Endometrium (tissue), 2 donors: ENCODE measurements at regions not wholly inside any gene's neighbourhood (a gene's known extent, or its start where the extent isn't known, plus 50 kb on each side); places are given as distances from the start of the nearest gene placed in this dataset.

Experiments
- FAIRE-seq: peaks from 2 replicates; lab custom pipeline; 2012; peaks lifted over from hg19 to GRCh38; lab: Jason Lieb, UNC
- donor health status: control.
- donor health status: control.

GRCh38 chr22:48706934-48707762, 1120.5 kb downstream of the BRD1 start:
- no peak for FAIRE-seq

- no peak for FAIRE-seq
Observed at GRCh38 chr22:48705917-48706605, 1121.6 kb downstream of the BRD1 start.

- FAIRE-seq = no peak
Observed at GRCh38 chr22:48705159-48705916, 1122.3 kb downstream of the BRD1 start.

- FAIRE-seq = no peak
Observed at GRCh38 chr22:48704335-48704734, 1123.3 kb downstream of the BRD1 start.

GRCh38 chr22:48703265-48703941, 1124.3 kb downstream of the BRD1 start:
- FAIRE-seq = no peak

- no peak for FAIRE-seq
Observed at GRCh38 chr22:48702573-48703264, 1125.0 kb downstream of the BRD1 start.

GRCh38 chr22:48701296-48702030, 1126.2 kb downstream of the BRD1 start:
- no peak for FAIRE-seq

GRCh38 chr22:48700566-48701295, 1126.9 kb downstream of the BRD1 start:
- no peak for FAIRE-seq

- no peak for FAIRE-seq
Observed at GRCh38 chr22:48700180-48700565, 1127.5 kb downstream of the BRD1 start.

- FAIRE-seq = no peak
Observed at GRCh38 chr22:48699511-48699910, 1128.2 kb downstream of the BRD1 start.

- no peak for FAIRE-seq
Observed at GRCh38 chr22:48698618-48699017, 1129.1 kb downstream of the BRD1 start.

- no peak for FAIRE-seq
Observed at GRCh38 chr22:48697694-48698276, 1129.9 kb downstream of the BRD1 start.

- FAIRE-seq = no peak
Observed at GRCh38 chr22:48697223-48697622, 1130.5 kb downstream of the BRD1 start.

- FAIRE-seq = no peak
Observed at GRCh38 chr22:48696371-48696770, 1131.3 kb downstream of the BRD1 start.

- FAIRE-seq = no peak
Observed at GRCh38 chr22:48695731-48696305, 1131.9 kb downstream of the BRD1 start.

GRCh38 chr22:48695251-48695650, 1132.4 kb downstream of the BRD1 start:
- FAIRE-seq = no peak

- no peak for FAIRE-seq
Observed at GRCh38 chr22:48694296-48694883, 1133.3 kb downstream of the BRD1 start.

- FAIRE-seq = no peak
Observed at GRCh38 chr22:48693377-48694135, 1134.1 kb downstream of the BRD1 start.
